Ishikawa (cell line): ENCODE measurements at regions not wholly inside any gene's neighbourhood (a gene's known extent, or its start where the extent isn't known, plus 50 kb on each side); places are given as distances from the start of the nearest gene placed in this dataset.

Source experiments
- CEBPB ChIP-seq: IDR thresholded peaks from 2 replicates; pipeline ENCODE4 v1.6.1; 2012
- EGR1 ChIP-seq: IDR thresholded peaks from 2 replicates; pipeline ENCODE4 v1.6.1; 2012
- EP300 ChIP-seq: IDR thresholded peaks from 2 replicates; pipeline ENCODE4 v1.6.1; 2012; ENCODE audit warnings: borderline replicate concordance
- FOXM1 ChIP-seq: IDR thresholded peaks from 2 replicates; pipeline ENCODE4 v1.6.1; 2012; ENCODE audit warnings: low read depth, borderline replicate concordance
- MAX ChIP-seq: IDR thresholded peaks from 2 replicates; pipeline ENCODE4 v1.6.1; 2012
- RAD21 ChIP-seq: IDR thresholded peaks from 2 replicates; pipeline ENCODE4 v1.6.1; 2012; ENCODE audit warnings: low read depth
- REST ChIP-seq: IDR thresholded peaks from 2 replicates; pipeline ENCODE4 v1.6.1; 2012; ENCODE audit warnings: low read depth, mild to moderate bottlenecking
- TAF1 ChIP-seq: IDR thresholded peaks from 2 replicates; pipeline ENCODE4 v1.6.1; 2012; ENCODE audit warnings: low read depth, mild to moderate bottlenecking
- TCF12 ChIP-seq: IDR thresholded peaks from 2 replicates; pipeline ENCODE4 v1.6.1; 2012; ENCODE audit warnings: low read depth
- TEAD4 ChIP-seq: IDR thresholded peaks from 2 replicates; pipeline ENCODE4 v1.6.1; 2012
- USF1 ChIP-seq: IDR thresholded peaks from 2 replicates; pipeline ENCODE4 v1.6.1; 2012
- YY1 ChIP-seq: IDR thresholded peaks from 2 replicates; pipeline ENCODE4 v1.6.1; 2012; ENCODE audit warnings: low read depth
- ZBTB7A ChIP-seq: IDR thresholded peaks from 2 replicates; pipeline ENCODE4 v1.6.1; 2012; ENCODE audit warnings: low read depth

- TF ChIP-seq EP300, result no peak
- no peak for TF ChIP-seq REST
- TF ChIP-seq ZBTB7A, result no peak
- TF ChIP-seq YY1, result no peak
- TF ChIP-seq EGR1, result no peak
- TF ChIP-seq MAX, result no peak
- no peak for TF ChIP-seq TAF1
- no peak for TF ChIP-seq FOXM1
- no peak for TF ChIP-seq USF1
- TF ChIP-seq TCF12, result no peak
- no peak for TF ChIP-seq CEBPB
- TF ChIP-seq RAD21, result no peak
- TF ChIP-seq TEAD4, result no peak
Measured at GRCh38 chrX:25851141-25851540, 287.0 kb upstream of the MAGEB18 start.
